Thyroid gland (tissue), 4 donors: ENCODE measurements at regions not wholly inside any gene's neighbourhood (a gene's known extent, or its start where the extent isn't known, plus 50 kb on each side); places are given as distances from the start of the nearest gene placed in this dataset.

Experiments used
- CTCF ChIP-seq, 6 experiments: fragments of 200-600 bp in 3 of 6; fragments of 450-650 bp in 3 of 6; sonication (generic) in 3 of 6; IDR thresholded peaks; one replicate each; pipeline ENCODE4 v1.5.1; 2016 to 2019; ENCODE audit warnings: antibody characterized with exemption in 6 of 6, mild to moderate bottlenecking in 2 of 6, inconsistent platforms in 1 of 6, moderate library complexity in 1 of 6
- POLR2A ChIP-seq, 2 donors: fragments of 450-650 bp; IDR thresholded peaks; one replicate each; pipeline ENCODE4 v1.6.1; 2017; ENCODE audit warnings: antibody characterized with exemption in 2 of 2, mild to moderate bottlenecking in 2 of 2, moderate library complexity in 1 of 2

GRCh38 chr20:41747226-41747625 lies 129.0 kb upstream of the CHD6 start:
- TF ChIP-seq CTCF (IDR thresholded peaks at IDR 0.05) (no peak), POLR2A (IDR thresholded peaks at IDR 0.05) (no peak)
